HEK293T (cell line): ENCODE measurements at regions not wholly inside any gene's neighbourhood (a gene's known extent, or its start where the extent isn't known, plus 50 kb on each side); places are given as distances from the start of the nearest gene placed in this dataset.

Experiments used
- CTCF ChIA-PET: fragments of 350-600 bp; formaldehyde crosslinking; extraction: SDS; loops from one replicate; lab custom pipeline; 2021; ENCODE audit warnings: antibody characterized with exemption, inconsistent platforms; lab: Yijun Ruan, JAX
- POLR2A ChIA-PET: fragments of 350-600 bp; formaldehyde crosslinking; extraction: SDS; loops from one replicate; lab custom pipeline; 2020; ENCODE audit warnings: antibody characterized with exemption, inconsistent platforms; lab: Yijun Ruan, JAX
- DNase-seq: peaks from one replicate; pipeline ENCODE4 v3.0.0; 2012; ENCODE audit warnings: mixed read lengths; ENCODE audit errors: extremely low spot score
- ARNT ChIP-seq: fragments of 450-650 bp; IDR thresholded peaks from 2 replicates; pipeline ENCODE4 v1.6.1; 2017; ENCODE audit warnings: mild to moderate bottlenecking
- BHLHE40 ChIP-seq: fragments of 450-650 bp; IDR thresholded peaks from 2 replicates; pipeline ENCODE4 v1.6.1; 2016; ENCODE audit warnings: mild to moderate bottlenecking, moderate library complexity, borderline replicate concordance
- CTBP1 ChIP-seq: fragments of 450-650 bp; IDR thresholded peaks from 2 replicates; pipeline ENCODE4 v1.6.1; 2016; ENCODE audit warnings: borderline replicate concordance
- ELF4 ChIP-seq: fragments of 450-650 bp; IDR thresholded peaks from 2 replicates; pipeline ENCODE4 v1.6.1; 2017; ENCODE audit warnings: antibody characterized with exemption
- FOXA1 ChIP-seq: fragments of 450-650 bp; IDR thresholded peaks from 2 replicates; pipeline ENCODE4 v1.6.1; 2016; ENCODE audit warnings: mild to moderate bottlenecking
- FOXK2 ChIP-seq: fragments of 450-650 bp; IDR thresholded peaks from 2 replicates; pipeline ENCODE4 v1.6.1; 2016; ENCODE audit warnings: mild to moderate bottlenecking
- FOXM1 ChIP-seq: fragments of 450-650 bp; IDR thresholded peaks from 2 replicates; pipeline ENCODE4 v1.6.1; 2017; ENCODE audit warnings: mild to moderate bottlenecking, borderline replicate concordance
- HDGF ChIP-seq: fragments of 450-650 bp; IDR thresholded peaks from 2 replicates; pipeline ENCODE4 v1.6.1; 2017; ENCODE audit warnings: antibody characterized with exemption, borderline replicate concordance
- L3MBTL2 ChIP-seq: fragments of 450-650 bp; conservative IDR thresholded peaks from 2 replicates; pipeline ENCODE4 v1.6.1; 2016; ENCODE audit warnings: mild to moderate bottlenecking
- LEF1 ChIP-seq: fragments of 450-650 bp; IDR thresholded peaks from 2 replicates; pipeline ENCODE4 v1.6.1; 2017; ENCODE audit warnings: mild to moderate bottlenecking, borderline replicate concordance
- NFRKB ChIP-seq: fragments of 450-650 bp; IDR thresholded peaks from 2 replicates; pipeline ENCODE4 v1.6.1; 2016; ENCODE audit warnings: mild to moderate bottlenecking, moderate library complexity
- SP1 ChIP-seq: fragments of 450-650 bp; IDR thresholded peaks from 2 replicates; pipeline ENCODE4 v1.6.1; 2017
- SUZ12 ChIP-seq: fragments of 450-650 bp; IDR thresholded peaks from 2 replicates; pipeline ENCODE4 v1.6.1; 2016; ENCODE audit warnings: mild to moderate bottlenecking
- TARDBP ChIP-seq: fragments of 450-650 bp; IDR thresholded peaks from 2 replicates; pipeline ENCODE4 v1.6.1; 2016
- ZNF384 ChIP-seq: fragments of 450-650 bp; IDR thresholded peaks from 2 replicates; pipeline ENCODE4 v1.6.1; 2016
- TF ChIP-seq, protein P1 (sequence below): fragments of 450-650 bp; IDR thresholded peaks from 2 replicates; pipeline ENCODE4 v1.6.1; 2016

DNA sequence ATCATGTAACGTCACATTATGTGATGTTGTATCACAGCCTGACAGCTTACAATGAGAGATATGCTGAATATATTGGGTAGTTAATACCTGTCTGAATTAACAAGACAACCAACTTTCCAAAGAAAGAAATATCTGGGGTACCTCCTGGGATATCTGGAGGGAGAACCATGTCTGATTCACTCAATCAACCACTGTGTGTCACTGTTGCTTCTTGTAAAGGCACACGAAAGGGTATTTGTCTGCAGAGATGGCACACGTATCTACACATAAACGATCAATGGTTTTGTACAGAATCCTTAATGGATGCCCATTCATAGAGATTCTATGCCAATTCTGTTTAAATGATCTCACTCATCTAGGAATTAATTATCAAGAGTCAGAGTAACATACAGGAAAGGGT, 252.1 kb upstream of the TMCO5A start:
- no peak for DNase-seq
- ChIA-PET CTCF (no interaction called here), POLR2A (no interaction called here)
- TF ChIP-seq ZNF384 (no peak), HDGF (no peak), SUZ12 (no peak), LEF1 (no peak), ELF4 (no peak), FOXA1 (no peak), L3MBTL2 (no peak), FOXK2 (no peak), TARDBP (no peak), SP1 (no peak), FOXM1 (no peak)
- TF ChIP-seq, protein P1, sequence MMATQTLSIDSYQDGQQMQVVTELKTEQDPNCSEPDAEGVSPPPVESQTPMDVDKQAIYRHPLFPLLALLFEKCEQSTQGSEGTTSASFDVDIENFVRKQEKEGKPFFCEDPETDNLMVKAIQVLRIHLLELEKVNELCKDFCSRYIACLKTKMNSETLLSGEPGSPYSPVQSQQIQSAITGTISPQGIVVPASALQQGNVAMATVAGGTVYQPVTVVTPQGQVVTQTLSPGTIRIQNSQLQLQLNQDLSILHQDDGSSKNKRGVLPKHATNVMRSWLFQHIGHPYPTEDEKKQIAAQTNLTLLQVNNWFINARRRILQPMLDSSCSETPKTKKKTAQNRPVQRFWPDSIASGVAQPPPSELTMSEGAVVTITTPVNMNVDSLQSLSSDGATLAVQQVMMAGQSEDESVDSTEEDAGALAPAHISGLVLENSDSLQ, result no peak

DNA sequence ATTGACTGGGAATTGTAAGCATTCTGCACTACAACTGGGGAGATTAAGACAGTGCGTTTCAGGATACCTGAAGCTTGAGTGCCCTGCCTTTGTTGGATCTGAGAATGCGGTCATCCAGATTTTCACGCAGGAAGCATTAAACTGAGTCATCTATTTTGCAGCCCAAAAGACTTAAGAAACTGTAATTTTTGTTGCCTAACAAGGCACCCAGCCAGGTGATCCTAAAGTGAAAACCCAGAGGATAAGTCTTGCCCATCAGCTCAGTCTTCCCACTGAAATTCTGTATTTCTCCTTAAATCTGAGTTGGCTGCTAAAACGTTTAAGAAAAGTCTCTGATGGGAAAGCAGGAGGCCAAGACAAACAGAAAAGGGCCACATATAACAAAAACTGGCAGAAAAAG, 242.5 kb upstream of the TMCO5A start:
- DNase-seq, result no peak
- CTCF ChIA-PET, result no interaction called here
- POLR2A ChIA-PET, result no interaction called here
- TF ChIP-seq SP1, result no peak
- TF ChIP-seq HDGF, result no peak
- no peak for TF ChIP-seq LEF1
- TF ChIP-seq ZNF384, result no peak
- TF ChIP-seq CTBP1, result no peak
- no peak for TF ChIP-seq FOXM1
- TF ChIP-seq ARNT, result no peak
- no peak for TF ChIP-seq SUZ12
- TF ChIP-seq L3MBTL2, result no peak
- TF ChIP-seq, protein P1, result no peak
- TF ChIP-seq FOXA1, result no peak
- no peak for TF ChIP-seq FOXK2
- no peak for TF ChIP-seq NFRKB
- no peak for TF ChIP-seq TARDBP
- no peak for TF ChIP-seq BHLHE40
- TF ChIP-seq ELF4, result no peak

DNA sequence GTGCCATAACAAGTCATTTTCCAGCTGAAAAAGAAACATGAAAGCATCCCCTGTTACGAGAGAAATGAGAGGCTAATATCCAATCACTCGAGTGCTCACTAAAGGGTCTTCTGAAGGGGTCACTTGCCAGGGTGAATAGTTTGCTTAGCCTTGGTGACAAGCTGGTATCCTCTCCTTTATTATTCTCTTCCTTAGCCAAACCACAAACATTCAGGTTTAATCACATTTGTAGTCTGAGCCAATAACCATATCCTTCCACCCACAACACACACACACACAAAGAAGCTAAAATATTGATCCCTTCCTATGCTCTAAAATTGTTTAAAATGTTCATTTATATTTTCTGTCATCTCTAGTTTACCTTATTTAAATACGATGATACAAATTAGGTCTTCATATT, 240.5 kb upstream of the TMCO5A start:
- TF ChIP-seq, protein P1, result no peak
- no peak for TF ChIP-seq CTBP1
- no peak for TF ChIP-seq SP1
- no peak for TF ChIP-seq ARNT
- TF ChIP-seq HDGF, result no peak
- no peak for TF ChIP-seq SUZ12
- TF ChIP-seq BHLHE40, result no peak
- no peak for TF ChIP-seq FOXM1
- TF ChIP-seq ELF4, result no peak
- TF ChIP-seq L3MBTL2, result no peak
- no peak for TF ChIP-seq FOXK2
- no peak for TF ChIP-seq NFRKB
- TF ChIP-seq FOXA1, result no peak
- TF ChIP-seq ZNF384, result no peak
- TF ChIP-seq TARDBP, result no peak
- no peak for TF ChIP-seq LEF1
- ChIA-PET POLR2A (no interaction called here), CTCF (no interaction called here)
- no peak for DNase-seq

DNA sequence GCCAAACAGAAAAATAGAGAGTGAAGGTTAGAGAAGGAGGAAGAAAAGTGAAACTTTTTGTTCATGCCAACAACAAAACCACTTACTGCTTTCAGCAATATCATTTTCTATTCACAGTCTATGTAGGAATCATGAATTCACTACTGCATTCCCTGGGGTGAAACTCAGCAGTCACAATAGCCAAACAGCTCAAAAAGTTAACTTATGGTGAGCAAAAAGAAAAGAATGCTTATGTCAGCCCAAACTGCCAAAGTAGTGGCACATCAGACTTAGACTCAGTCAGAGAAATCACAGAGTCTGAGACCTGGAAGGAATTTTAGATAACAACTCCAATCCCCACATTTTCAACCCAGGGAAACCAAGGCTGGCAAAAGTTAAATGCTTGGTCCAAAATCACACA, 238.7 kb upstream of the TMCO5A start:
- ChIA-PET POLR2A (no interaction called here), CTCF (no interaction called here)
- no peak for DNase-seq
- TF ChIP-seq LEF1 (no peak), SUZ12 (no peak), FOXM1 (no peak), SP1 (no peak)

DNA sequence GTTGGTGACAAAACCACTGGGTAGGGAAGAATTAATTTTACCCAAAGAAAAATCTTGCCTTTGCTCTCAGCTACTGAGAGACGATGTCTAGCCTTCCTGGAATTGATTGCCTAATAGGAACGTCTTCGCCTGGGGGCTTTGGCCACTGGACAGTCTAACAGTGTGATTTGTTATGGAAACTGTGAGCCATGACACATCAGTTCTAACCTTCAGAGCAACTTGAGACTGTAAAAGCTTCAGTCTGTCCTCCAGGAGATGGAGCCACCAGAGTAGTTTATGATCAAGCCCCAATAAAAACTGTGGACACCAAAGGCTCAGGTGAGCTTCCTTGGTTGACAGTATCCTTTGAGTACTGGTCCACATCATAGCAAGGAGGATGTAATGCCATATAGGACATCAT, 235.8 kb upstream of the TMCO5A start:
- DNase-seq, result no peak

DNA sequence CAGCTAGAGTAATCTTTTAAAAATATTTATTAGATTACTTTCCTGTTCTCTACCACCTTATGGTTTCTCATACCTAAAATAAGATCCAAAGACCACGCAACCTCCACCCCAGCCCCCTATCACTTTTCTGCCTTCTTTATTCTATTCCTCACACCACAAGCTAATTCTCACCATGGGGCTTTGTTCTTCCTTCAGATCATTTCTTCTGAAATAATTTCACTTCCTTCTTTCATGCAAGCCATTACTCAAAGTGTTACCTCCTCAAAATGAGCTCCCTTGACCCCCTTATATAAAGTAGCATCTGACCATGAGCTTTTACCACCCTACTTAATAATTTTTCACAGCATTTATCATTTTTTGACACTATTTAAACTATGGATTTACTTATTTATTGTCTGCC, 233.2 kb upstream of the TMCO5A start:
- POLR2A ChIA-PET, result no interaction called here
- DNase-seq, result no peak
- CTCF ChIA-PET, result no interaction called here
- no peak for TF ChIP-seq ELF4
- TF ChIP-seq L3MBTL2, result no peak
- no peak for TF ChIP-seq CTBP1
- TF ChIP-seq, protein P1, result no peak

More for the DNA sequence above, 235.8 kb upstream of the TMCO5A start:
- ChIA-PET CTCF (no interaction called here), POLR2A (no interaction called here)
- no peak for TF ChIP-seq HDGF
- no peak for TF ChIP-seq SUZ12
- no peak for TF ChIP-seq BHLHE40
- TF ChIP-seq L3MBTL2, result no peak
- TF ChIP-seq, protein P1, result no peak
- TF ChIP-seq ZNF384, result no peak
